AG09309 (cell line): ENCODE measurements at regions not wholly inside any gene's neighbourhood (a gene's known extent, or its start where the extent isn't known, plus 50 kb on each side); places are given as distances from the start of the nearest gene placed in this dataset.

Source experiments
- DNase-seq: peaks from one replicate; pipeline ENCODE4 v3.0.0-alpha.2; 2010; ENCODE audit warnings: low read depth
- H3K4me3 ChIP-seq: 2 replicates; pipeline ENCODE4 v1.5.1; 2011; ENCODE audit warnings: mild to moderate bottlenecking, low read depth, low read length, moderate library complexity; ENCODE audit not compliant: control insufficient read depth
- TF ChIP-seq, protein P1 (sequence below): IDR thresholded peaks from 2 replicates; pipeline ENCODE4 v1.5.1; 2011; ENCODE audit warnings: mild to moderate bottlenecking, low read depth, low read length, inconsistent platforms; ENCODE audit not compliant: insufficient read depth, control insufficient read depth; ENCODE audit errors: missing control alignments

DNA sequence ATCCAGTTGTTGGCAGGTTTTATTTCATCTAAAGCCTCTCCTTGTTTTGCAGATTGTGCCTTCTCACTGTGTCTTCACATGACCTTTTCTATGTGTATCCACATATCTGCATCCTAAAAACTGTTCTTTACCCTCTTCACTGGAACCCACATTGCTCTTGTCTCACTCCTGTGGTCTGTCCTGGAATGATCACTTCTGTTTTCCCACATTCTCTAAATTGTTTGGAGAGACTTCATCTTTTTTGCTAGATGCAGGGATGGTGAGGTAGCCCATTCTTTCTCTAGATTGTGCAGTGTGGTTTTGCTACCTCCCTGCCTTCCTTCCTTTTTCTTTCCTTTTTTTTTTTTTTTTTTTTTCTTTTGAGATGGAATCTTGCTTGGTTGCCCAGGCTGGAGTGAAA lies 608.6 kb upstream of the MIR17HG start:
- H3K4me3 ChIP-seq, result no peak overlapping the region
- TF ChIP-seq, protein P1, sequence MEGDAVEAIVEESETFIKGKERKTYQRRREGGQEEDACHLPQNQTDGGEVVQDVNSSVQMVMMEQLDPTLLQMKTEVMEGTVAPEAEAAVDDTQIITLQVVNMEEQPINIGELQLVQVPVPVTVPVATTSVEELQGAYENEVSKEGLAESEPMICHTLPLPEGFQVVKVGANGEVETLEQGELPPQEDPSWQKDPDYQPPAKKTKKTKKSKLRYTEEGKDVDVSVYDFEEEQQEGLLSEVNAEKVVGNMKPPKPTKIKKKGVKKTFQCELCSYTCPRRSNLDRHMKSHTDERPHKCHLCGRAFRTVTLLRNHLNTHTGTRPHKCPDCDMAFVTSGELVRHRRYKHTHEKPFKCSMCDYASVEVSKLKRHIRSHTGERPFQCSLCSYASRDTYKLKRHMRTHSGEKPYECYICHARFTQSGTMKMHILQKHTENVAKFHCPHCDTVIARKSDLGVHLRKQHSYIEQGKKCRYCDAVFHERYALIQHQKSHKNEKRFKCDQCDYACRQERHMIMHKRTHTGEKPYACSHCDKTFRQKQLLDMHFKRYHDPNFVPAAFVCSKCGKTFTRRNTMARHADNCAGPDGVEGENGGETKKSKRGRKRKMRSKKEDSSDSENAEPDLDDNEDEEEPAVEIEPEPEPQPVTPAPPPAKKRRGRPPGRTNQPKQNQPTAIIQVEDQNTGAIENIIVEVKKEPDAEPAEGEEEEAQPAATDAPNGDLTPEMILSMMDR, result no peak
- no peak for DNase-seq

DNA sequence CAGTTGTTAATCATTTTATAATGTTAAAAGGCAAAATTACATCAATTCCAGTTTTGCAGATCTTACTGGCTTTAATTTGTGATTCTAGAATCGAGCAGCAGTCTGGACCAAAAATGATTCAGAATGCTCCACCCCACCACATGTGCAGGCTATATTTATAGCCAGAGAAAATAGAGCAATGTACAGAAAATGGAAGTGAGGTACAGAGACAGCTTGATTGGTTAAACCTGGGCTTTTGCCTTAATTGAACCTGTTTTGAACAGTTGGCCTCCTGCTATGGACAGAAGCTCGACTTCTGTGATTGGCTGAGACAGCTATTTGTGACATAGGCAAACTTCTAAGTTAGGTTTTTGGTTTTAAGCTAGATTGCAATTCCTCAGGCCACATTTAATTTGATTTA lies 607.4 kb upstream of the MIR17HG start:
- H3K4me3 ChIP-seq, result no peak overlapping the region
- DNase-seq, result no peak
- TF ChIP-seq, protein P1, result no peak

DNA sequence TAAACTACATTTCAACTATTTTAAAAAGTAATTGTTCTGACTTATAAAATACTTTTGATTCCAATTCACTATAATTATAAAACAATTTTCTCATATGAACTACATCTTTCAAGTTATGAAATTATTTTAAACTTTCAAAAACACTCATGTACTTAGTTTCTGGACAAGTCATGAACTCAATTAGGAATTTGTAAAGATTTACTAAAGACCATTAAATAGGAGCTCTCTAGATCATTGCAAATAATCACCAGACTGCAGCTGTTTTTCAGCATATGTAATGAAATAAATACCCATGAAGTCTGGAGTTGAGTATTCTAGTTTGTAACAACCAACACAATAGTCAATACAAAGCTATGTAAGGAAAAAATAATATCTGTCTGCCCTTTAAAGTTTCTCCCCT lies 605.1 kb upstream of the MIR17HG start:
- TF ChIP-seq, protein P1, result no peak
- H3K4me3 ChIP-seq, result no peak overlapping the region
- DNase-seq, result no peak

DNA sequence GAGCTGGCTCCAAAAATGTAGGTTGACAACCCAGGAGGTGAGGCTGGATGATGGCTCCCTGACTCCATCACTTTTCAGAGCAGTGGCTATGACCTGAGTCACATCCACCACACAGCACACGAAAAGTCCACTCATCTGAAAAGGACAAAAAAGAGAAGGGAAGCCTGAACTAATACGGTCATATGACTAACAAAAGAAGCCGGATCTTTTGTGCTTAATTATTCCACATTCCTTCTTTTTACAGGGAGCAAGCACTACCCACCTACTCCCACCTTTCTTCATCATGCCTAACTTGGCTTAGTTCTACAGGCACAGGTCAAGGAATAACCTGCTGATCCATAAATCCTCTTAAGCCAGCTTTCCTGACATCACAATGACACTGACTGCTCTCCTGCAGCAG lies 601.3 kb upstream of the MIR17HG start:
- no peak for DNase-seq
- TF ChIP-seq, protein P1, result no peak
- H3K4me3 ChIP-seq, result no peak overlapping the region

DNA sequence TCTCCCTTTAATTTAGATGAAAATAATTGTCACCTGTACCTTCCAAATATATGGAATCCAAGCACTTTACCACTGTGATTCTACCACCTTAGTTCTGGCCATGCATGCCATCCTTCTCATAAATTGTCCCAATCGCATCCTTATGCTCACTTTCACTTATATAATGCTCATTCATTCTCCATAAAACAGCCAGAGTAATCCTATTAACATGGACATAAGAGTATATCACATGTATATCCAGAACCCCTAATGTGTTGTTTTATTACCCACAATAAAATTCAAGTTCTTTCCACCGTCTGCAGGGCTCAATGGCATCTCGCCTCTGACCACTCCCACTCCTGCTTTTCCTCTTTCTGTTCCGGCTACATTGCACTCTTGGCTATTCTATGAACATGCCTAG lies 597.5 kb upstream of the MIR17HG start:
- TF ChIP-seq, protein P1, result no peak
- no peak for DNase-seq
- H3K4me3 ChIP-seq, result no peak overlapping the region

DNA sequence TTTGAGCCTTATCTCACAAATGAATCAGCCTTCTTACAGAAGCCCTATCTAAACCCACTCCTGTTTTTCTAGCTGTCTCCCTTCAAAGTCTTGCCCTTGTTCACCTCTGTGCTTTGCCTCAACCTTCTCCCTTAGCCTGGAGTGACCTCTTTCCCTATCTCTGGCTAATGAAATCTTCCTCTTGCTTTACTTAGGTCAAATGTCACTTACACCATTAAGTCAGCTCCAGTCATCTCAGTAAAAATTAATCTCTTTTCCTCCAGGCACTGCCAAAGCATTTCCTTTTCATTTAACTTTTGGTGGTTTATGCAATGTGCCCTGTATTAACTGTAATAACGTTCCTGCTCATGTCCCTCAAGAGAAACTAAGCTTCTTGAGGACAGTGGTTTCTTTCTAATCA lies 596.5 kb upstream of the MIR17HG start:
- TF ChIP-seq, protein P1, result no peak
- H3K4me3 ChIP-seq, result no peak overlapping the region

DNA sequence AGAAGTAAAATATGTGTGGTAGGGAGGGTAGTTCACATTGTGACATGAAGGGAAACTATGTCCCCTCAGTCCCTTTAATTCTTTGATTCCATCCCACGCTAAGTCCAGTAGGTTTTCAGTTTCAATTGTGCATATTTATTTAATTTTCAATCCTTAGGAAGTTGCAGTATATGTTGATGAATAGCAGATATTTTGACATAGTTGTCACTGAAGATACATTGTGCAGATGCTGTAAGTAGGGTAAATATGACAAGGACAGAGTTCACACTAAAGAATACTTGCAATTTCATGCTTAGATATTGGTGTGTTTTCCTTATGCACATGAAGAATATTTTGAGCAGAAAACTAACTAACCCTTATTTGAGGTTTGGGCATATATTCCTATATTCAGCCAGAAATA lies 595.4 kb upstream of the MIR17HG start:
- no peak overlapping the region for H3K4me3 ChIP-seq
- no peak for DNase-seq
- TF ChIP-seq, protein P1, result no peak

More for the DNA sequence above, 596.5 kb upstream of the MIR17HG start:
- DNase-seq, result no peak
